ENCODE measurements at regions not wholly inside any gene's neighbourhood (a gene's known extent, or its start where the extent isn't known, plus 50 kb on each side); places are given as distances from the start of the nearest gene placed in this dataset.

DNA sequence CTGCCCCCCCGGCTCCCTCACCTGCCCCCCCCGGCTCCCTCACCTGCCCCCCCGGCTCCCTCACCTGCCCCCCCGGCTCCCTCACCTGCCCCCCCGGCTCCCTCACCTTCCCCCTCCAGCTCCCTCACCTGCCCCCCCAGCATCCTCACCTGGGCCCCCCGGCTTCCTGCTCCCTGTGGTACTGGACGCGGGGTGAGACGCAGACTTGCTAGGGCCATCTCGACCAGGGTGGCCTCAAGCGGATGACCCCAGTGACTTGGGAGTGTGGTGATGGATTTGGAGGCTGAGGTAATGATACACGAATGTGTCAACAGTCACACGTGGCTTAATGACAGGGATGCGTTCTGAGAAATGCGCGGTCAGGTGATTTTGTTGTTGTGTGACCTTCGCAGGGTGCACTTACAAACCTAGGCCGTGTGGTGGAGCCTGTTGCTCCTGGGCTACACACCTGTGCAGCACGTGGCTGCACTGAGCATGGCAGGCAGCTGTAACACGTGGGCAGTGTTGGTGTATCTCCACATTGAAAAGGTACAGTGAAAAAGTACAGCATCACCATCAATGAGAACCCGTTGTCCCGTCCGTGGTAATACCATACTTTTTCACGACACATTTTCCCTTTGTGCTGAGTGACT, 197.8 kb downstream of the TEX29 start:
- H3K27ac Mint-ChIP-seq (ENCODE audit: unreplicated experiment) = no peak overlapping the region
- H3K4me3 Mint-ChIP-seq (ENCODE audit: unreplicated experiment) = no peak overlapping the region
- DNase-seq (ENCODE audit: low spot score) = no peak
- H3K36me3 Mint-ChIP-seq (ENCODE audit: low read depth, unreplicated experiment) = no peaks in the 10 kb centered on the region
- TF ChIP-seq, protein P1, sequence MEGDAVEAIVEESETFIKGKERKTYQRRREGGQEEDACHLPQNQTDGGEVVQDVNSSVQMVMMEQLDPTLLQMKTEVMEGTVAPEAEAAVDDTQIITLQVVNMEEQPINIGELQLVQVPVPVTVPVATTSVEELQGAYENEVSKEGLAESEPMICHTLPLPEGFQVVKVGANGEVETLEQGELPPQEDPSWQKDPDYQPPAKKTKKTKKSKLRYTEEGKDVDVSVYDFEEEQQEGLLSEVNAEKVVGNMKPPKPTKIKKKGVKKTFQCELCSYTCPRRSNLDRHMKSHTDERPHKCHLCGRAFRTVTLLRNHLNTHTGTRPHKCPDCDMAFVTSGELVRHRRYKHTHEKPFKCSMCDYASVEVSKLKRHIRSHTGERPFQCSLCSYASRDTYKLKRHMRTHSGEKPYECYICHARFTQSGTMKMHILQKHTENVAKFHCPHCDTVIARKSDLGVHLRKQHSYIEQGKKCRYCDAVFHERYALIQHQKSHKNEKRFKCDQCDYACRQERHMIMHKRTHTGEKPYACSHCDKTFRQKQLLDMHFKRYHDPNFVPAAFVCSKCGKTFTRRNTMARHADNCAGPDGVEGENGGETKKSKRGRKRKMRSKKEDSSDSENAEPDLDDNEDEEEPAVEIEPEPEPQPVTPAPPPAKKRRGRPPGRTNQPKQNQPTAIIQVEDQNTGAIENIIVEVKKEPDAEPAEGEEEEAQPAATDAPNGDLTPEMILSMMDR (IDR thresholded peaks at IDR 0.05; ENCODE audit: unreplicated experiment) = no peak
- H3K4me1 Mint-ChIP-seq (ENCODE audit: unreplicated experiment) = peaks cover 17% of the 10 kb centered on the region
- peaks cover 14% of the 10 kb centered on the region for H3K27me3 Mint-ChIP-seq (ENCODE audit: unreplicated experiment)
- no peaks in the 10 kb centered on the region for H3K9me3 Mint-ChIP-seq (ENCODE audit: unreplicated experiment)

DNA sequence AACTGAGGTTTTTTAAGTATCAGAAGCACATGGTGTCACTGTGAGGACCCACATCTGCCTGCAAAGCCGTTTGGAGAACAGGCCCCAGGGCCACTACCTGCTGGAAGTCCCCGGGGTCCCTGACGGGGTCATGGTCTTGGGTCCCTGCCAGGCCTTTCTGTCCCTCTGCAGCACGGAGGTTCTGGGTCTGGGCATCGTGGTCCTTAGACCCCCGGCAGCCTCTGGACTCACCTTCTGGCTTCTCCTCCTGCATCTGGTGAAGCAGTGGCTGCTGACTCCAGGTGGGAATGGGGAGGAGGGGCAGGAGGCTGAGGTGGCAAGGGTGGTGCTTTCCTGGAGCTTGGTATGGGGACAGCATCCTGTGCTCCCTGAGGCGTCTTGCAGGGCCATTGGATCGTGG, 198.6 kb downstream of the TEX29 start:
- Mint-ChIP-seq H3K4me1 (ENCODE audit: unreplicated experiment) (peaks cover 17% of the 10 kb centered on the region), H3K27me3 (ENCODE audit: unreplicated experiment) (peaks cover 13% of the 10 kb centered on the region), H3K36me3 (ENCODE audit: low read depth, unreplicated experiment) (no peaks in the 10 kb centered on the region), H3K27ac (ENCODE audit: unreplicated experiment) (no peak overlapping the region), H3K9me3 (ENCODE audit: unreplicated experiment) (no peaks in the 10 kb centered on the region), H3K4me3 (ENCODE audit: unreplicated experiment) (no peak overlapping the region)
- TF ChIP-seq, protein P1 (IDR thresholded peaks at IDR 0.05; ENCODE audit: unreplicated experiment) = no peak
- DNase-seq (ENCODE audit: low spot score) = no peak

GRCh38 chr13:111519490-111520170, 199.2 kb downstream of the TEX29 start:
- Mint-ChIP-seq H3K36me3 (ENCODE audit: low read depth, unreplicated experiment) (no peaks in the 10 kb centered on the region), H3K27ac (ENCODE audit: unreplicated experiment) (no peak overlapping the region), H3K4me1 (ENCODE audit: unreplicated experiment) (peaks cover 17% of the 10 kb centered on the region), H3K27me3 (ENCODE audit: unreplicated experiment) (peaks cover 13% of the 10 kb centered on the region), H3K9me3 (ENCODE audit: unreplicated experiment) (no peaks in the 10 kb centered on the region), H3K4me3 (ENCODE audit: unreplicated experiment) (no peak overlapping the region)
- DNase-seq (ENCODE audit: low spot score) = no peak
- TF ChIP-seq, protein P1 (IDR thresholded peaks at IDR 0.05; ENCODE audit: unreplicated experiment) = no peak

DNA sequence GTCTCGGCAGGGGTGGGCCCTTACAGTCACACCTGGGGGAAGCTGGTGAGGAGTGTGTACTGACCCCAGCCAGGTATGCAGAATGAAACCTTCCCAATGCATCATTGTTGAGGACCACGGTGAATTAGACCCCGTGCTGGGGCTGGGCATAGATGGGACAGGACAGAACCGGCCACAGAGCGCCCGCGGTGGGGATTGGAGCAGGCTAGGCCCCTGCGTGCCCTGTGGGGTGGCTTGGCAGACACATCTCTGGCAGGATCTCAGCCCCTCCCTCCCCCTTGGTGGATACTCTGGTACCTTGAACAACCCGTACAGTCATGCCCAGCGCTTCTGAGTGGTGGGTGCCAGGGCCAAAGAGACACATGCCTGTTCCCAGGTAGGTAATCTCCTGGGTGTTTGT, 200.6 kb downstream of the TEX29 start:
- no peak overlapping the region for H3K4me3 Mint-ChIP-seq (ENCODE audit: unreplicated experiment)
- no peaks in the 10 kb centered on the region for H3K36me3 Mint-ChIP-seq (ENCODE audit: low read depth, unreplicated experiment)
- TF ChIP-seq, protein P1 (IDR thresholded peaks at IDR 0.05; ENCODE audit: unreplicated experiment) = no peak
- no peaks in the 10 kb centered on the region for H3K9me3 Mint-ChIP-seq (ENCODE audit: unreplicated experiment)
- H3K27ac Mint-ChIP-seq (ENCODE audit: unreplicated experiment) = no peak overlapping the region
- peaks cover 13% of the 10 kb centered on the region for H3K4me1 Mint-ChIP-seq (ENCODE audit: unreplicated experiment)
- DNase-seq (ENCODE audit: low spot score) = no peak
- H3K27me3 Mint-ChIP-seq (ENCODE audit: unreplicated experiment) = peaks cover 13% of the 10 kb centered on the region

DNA sequence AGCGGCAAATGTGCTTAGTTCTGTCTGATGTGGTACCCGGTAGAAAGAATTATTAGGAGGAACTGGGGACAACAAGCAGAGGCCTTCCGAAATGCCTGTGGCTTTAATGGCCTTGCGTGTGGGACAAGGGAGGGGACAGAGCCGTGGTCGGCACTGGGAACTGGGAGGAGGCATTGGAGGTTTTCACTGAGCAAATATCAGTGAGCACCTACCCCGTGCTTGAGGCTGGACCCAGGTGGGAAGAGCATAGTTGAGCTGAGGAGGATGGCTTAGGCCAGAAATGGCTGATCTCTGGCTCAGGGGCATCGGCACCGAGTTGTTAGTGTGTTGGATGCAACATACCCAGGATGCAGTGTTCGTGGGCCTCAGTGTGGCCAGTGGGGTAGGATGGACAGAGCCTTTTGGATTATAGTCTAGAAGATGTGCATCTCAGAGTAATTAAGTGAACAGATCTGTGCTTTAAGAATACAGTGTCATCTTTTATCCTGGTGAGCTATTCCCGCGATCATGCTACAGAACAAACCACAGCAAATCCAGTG, 201.3 kb downstream of the TEX29 start:
- Mint-ChIP-seq H3K4me1 (ENCODE audit: unreplicated experiment) (peaks cover 9% of the 10 kb centered on the region), H3K36me3 (ENCODE audit: low read depth, unreplicated experiment) (no peaks in the 10 kb centered on the region), H3K9me3 (ENCODE audit: unreplicated experiment) (no peaks in the 10 kb centered on the region), H3K4me3 (ENCODE audit: unreplicated experiment) (no peak overlapping the region), H3K27ac (ENCODE audit: unreplicated experiment) (peak overlapping the region; percentile 64), H3K27me3 (ENCODE audit: unreplicated experiment) (peaks cover 13% of the 10 kb centered on the region)
- no peak for DNase-seq (ENCODE audit: low spot score)
- TF ChIP-seq, protein P1 (IDR thresholded peaks at IDR 0.05; ENCODE audit: unreplicated experiment) = no peak
